Uterus (tissue), 2 donors: ENCODE measurements at regions not wholly inside any gene's neighbourhood (a gene's known extent, or its start where the extent isn't known, plus 50 kb on each side); places are given as distances from the start of the nearest gene placed in this dataset.

ENCODE experiments used
- CTCF ChIP-seq, 4 experiments: fragments of 200-600 bp in 2 of 4; fragments of 450-650 bp in 2 of 4; sonication (generic) in 2 of 4; IDR thresholded peaks; one replicate each; pipeline ENCODE4 v1.5.1; 2016 to 2019; ENCODE audit warnings: antibody characterized with exemption in 4 of 4, mild to moderate bottlenecking in 2 of 4, moderate library complexity in 1 of 4
- POLR2A ChIP-seq, 2 donors: fragments of 450-650 bp; IDR thresholded peaks; one replicate each; pipeline ENCODE4 v1.6.1; 2016; ENCODE audit warnings: antibody characterized with exemption in 2 of 2, mild to moderate bottlenecking in 1 of 2, moderate library complexity in 1 of 2

GRCh38 chr10:27445070-27445469, 59.0 kb upstream of the RAB18 start:
- TF ChIP-seq CTCF (IDR thresholded peaks at IDR 0.05), result no peak
- TF ChIP-seq POLR2A (IDR thresholded peaks at IDR 0.05), result no peak
